ENCODE measurements at regions not wholly inside any gene's neighbourhood (a gene's known extent, or its start where the extent isn't known, plus 50 kb on each side); places are given as distances from the start of the nearest gene placed in this dataset.

DNA sequence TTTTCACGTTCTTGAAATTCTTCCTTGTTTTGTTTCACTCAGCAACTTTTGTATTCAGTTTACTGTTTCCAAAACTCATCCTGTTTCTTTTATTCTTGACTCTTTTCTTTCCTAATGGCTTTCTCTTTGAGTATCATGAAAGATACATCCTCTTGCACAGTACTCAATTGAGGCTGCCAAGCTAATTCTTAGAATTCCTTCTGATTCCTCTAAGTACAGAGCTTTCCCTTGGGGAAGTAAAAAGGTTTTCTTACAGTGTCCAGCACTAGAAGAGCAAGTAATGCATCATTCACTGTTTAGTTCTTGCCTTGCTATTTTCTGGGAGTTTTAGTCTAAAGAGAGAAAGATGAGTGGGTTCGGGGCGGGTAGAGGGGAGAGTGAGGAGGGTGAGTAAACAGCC, 154.1 kb downstream of the NEDD1 start:
- H3K36me3 ChIP-seq (ENCODE audit: control insufficient read depth, insufficient read depth, low read length): no peaks in the 10 kb centered on the region
- in situ Hi-C loops (cut with HindIII; ENCODE audit: low pct_unique_long_range_greater_than_20kb, low sequenced_read_pairs): no loop called here
- POLR2A ChIA-PET: no interaction called here
- H3K27me3 ChIP-seq (ENCODE audit: control insufficient read depth, insufficient read depth, low read length): no peaks in the 10 kb centered on the region
- TF ChIP-seq, protein P1, sequence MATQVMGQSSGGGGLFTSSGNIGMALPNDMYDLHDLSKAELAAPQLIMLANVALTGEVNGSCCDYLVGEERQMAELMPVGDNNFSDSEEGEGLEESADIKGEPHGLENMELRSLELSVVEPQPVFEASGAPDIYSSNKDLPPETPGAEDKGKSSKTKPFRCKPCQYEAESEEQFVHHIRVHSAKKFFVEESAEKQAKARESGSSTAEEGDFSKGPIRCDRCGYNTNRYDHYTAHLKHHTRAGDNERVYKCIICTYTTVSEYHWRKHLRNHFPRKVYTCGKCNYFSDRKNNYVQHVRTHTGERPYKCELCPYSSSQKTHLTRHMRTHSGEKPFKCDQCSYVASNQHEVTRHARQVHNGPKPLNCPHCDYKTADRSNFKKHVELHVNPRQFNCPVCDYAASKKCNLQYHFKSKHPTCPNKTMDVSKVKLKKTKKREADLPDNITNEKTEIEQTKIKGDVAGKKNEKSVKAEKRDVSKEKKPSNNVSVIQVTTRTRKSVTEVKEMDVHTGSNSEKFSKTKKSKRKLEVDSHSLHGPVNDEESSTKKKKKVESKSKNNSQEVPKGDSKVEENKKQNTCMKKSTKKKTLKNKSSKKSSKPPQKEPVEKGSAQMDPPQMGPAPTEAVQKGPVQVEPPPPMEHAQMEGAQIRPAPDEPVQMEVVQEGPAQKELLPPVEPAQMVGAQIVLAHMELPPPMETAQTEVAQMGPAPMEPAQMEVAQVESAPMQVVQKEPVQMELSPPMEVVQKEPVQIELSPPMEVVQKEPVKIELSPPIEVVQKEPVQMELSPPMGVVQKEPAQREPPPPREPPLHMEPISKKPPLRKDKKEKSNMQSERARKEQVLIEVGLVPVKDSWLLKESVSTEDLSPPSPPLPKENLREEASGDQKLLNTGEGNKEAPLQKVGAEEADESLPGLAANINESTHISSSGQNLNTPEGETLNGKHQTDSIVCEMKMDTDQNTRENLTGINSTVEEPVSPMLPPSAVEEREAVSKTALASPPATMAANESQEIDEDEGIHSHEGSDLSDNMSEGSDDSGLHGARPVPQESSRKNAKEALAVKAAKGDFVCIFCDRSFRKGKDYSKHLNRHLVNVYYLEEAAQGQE (IDR thresholded peaks at IDR 0.05; ENCODE audit: insufficient read depth in 1 of 2, low read depth in 2 of 2, low read length in 1 of 2): no peak
- TF ChIP-seq SIN3A (IDR thresholded peaks at IDR 0.05; ENCODE audit: borderline replicate concordance, insufficient read depth, low read depth, low read length) (no peak), TCF7L2 (IDR thresholded peaks at IDR 0.05; ENCODE audit: low read depth, low read length) (no peak), POLR2AphosphoS5 (IDR thresholded peaks at IDR 0.05; ENCODE audit: low read depth, low read length) (no peak)
- TF ChIP-seq, protein P2, sequence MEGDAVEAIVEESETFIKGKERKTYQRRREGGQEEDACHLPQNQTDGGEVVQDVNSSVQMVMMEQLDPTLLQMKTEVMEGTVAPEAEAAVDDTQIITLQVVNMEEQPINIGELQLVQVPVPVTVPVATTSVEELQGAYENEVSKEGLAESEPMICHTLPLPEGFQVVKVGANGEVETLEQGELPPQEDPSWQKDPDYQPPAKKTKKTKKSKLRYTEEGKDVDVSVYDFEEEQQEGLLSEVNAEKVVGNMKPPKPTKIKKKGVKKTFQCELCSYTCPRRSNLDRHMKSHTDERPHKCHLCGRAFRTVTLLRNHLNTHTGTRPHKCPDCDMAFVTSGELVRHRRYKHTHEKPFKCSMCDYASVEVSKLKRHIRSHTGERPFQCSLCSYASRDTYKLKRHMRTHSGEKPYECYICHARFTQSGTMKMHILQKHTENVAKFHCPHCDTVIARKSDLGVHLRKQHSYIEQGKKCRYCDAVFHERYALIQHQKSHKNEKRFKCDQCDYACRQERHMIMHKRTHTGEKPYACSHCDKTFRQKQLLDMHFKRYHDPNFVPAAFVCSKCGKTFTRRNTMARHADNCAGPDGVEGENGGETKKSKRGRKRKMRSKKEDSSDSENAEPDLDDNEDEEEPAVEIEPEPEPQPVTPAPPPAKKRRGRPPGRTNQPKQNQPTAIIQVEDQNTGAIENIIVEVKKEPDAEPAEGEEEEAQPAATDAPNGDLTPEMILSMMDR (IDR thresholded peaks at IDR 0.05): no peak
- no TSS peak for BruUV-seq (replicated peaks)
- no peak for DNase-seq (ENCODE audit: low read depth, low spot score)
- intact Hi-C loops (cut with micrococcal nuclease; ENCODE audit: unreplicated experiment): no loop called here
- no peak overlapping the region for H3K4me3 ChIP-seq (ENCODE audit: low read depth in 2 of 2, low read length in 2 of 2)
- no peak overlapping the region for H3K27ac ChIP-seq (ENCODE audit: low read length)
- H3K9me3 ChIP-seq (ENCODE audit: control insufficient read depth, insufficient read depth, low read depth, low read length): no peaks in the 10 kb centered on the region
- no peaks in the 10 kb centered on the region for H3K4me1 ChIP-seq (ENCODE audit: control insufficient read depth, insufficient read depth, low read length)
- CTCF ChIA-PET: no interaction called here
- no peak for ATAC-seq

DNA sequence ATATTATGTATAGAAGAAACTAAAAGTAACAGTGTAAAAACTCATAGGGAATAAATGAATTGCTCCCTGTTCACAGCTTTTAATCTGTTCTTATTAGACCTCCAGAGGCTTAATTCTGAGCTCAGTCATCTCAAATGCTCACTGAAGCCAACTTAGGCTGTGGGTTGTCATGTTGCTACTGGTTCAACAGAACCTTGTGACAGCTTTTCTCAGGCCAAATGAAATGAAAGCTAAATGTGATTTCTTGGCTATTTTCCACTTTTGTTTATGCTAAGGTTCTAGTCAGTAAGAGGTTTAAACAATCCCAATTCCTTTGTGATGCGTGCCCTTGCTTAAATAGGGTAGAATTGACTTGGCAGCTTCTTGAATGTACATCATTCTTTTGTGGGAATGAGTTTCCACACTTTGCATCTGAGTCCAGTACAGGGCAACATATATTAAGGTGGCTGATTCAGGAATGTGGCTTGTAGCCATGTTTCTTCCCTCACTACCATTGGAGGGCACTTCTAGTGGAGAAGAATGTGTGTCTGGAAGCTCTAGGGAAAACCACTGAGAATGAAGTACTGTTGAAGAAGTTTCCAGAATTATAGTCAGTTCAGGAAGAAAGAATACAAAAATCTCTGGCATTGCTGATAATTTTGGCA, 156.4 kb downstream of the NEDD1 start:
- in situ Hi-C loops (cut with HindIII; ENCODE audit: low pct_unique_long_range_greater_than_20kb, low sequenced_read_pairs) (no loop called here), intact Hi-C loops (cut with micrococcal nuclease; ENCODE audit: unreplicated experiment) (no loop called here)
- ChIA-PET POLR2A (no interaction called here), CTCF (no interaction called here)
- Histone ChIP-seq H3K27ac (ENCODE audit: low read length) (no peak overlapping the region), H3K9me3 (ENCODE audit: control insufficient read depth, insufficient read depth, low read depth, low read length) (no peaks in the 10 kb centered on the region), H3K36me3 (ENCODE audit: control insufficient read depth, insufficient read depth, low read length) (no peaks in the 10 kb centered on the region), H3K4me1 (ENCODE audit: control insufficient read depth, insufficient read depth, low read length) (no peaks in the 10 kb centered on the region), H3K27me3 (ENCODE audit: control insufficient read depth, insufficient read depth, low read length) (no peaks in the 10 kb centered on the region), H3K4me3 (ENCODE audit: low read depth in 2 of 2, low read length in 2 of 2) (no peak overlapping the region)
- TF ChIP-seq TCF7L2 (IDR thresholded peaks at IDR 0.05; ENCODE audit: low read depth, low read length) (no peak), SIN3A (IDR thresholded peaks at IDR 0.05; ENCODE audit: borderline replicate concordance, insufficient read depth, low read depth, low read length) (no peak), POLR2AphosphoS5 (IDR thresholded peaks at IDR 0.05; ENCODE audit: low read depth, low read length) (no peak)
- TF ChIP-seq, protein P1 (IDR thresholded peaks at IDR 0.05; ENCODE audit: insufficient read depth in 1 of 2, low read depth in 2 of 2, low read length in 1 of 2): no peak
- TF ChIP-seq, protein P2 (IDR thresholded peaks at IDR 0.05): no peak
- no TSS peak for BruUV-seq (replicated peaks)
- DNase-seq (ENCODE audit: low read depth, low spot score): no peak
- ATAC-seq: no peak

Measured in Panc1 (cell line).